OCI-LY3 (cell line): ENCODE measurements at regions not wholly inside any gene's neighbourhood (a gene's known extent, or its start where the extent isn't known, plus 50 kb on each side); places are given as distances from the start of the nearest gene placed in this dataset.

Experiments
- CTCF ChIP-seq: fragments of 200-600, 300-600 bp; sonication (generic); IDR thresholded peaks from 2 replicates; pipeline ENCODE4 v1.5.1; 2014; ENCODE audit warnings: antibody characterized with exemption, low read length, low read depth
- EZH2phosphoT487 ChIP-seq: fragments of 200-600 bp; shearing (Covaris generic); IDR thresholded peaks from 2 replicates; pipeline ENCODE4 v1.6.1; 2018; ENCODE audit warnings: antibody characterized with exemption, mixed run types, low read depth

DNA sequence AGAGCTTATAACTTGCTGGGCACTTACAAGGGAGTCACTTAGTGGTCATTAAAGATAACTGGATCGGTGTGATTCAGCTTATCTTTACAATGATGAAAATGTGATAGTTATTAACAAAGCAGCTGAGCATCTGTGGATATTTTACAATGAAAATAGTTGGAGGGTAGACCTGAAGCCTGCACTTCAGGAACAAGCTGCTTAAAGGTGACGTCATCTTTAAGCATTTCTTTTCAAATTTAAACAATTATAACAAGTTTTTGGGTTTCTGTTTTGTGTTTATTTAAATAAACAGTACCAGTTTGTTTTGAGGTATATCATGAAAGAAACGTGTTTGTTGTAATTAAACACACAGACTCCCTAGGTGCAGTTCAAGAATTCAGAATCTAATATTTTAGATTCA, 513.9 kb downstream of the ZNF516 start:
- TF ChIP-seq CTCF (no peak), EZH2phosphoT487 (no peak)
